K562 (cell line): ENCODE measurements at regions not wholly inside any gene's neighbourhood (a gene's known extent, or its start where the extent isn't known, plus 50 kb on each side); places are given as distances from the start of the nearest gene placed in this dataset.

Experiments used
- ATAC-seq: fragments of 200-7000 bp; cut with Tn5 transposase; 3 replicates; pipeline ENCODE4 v1.9.1; 2020; ENCODE audit warnings: moderate library complexity
- BruUV-seq: library from RNA; stranded (reverse); fragments of 400-500 nt; replicated peaks from 2 replicates; lab custom pipeline; 2021; lab: Mats Ljungman, UMichigan
- CTCF ChIA-PET: fragments of 300-600 bp; formaldehyde crosslinking; extraction: SDS; loops from one replicate; lab custom pipeline; 2021; ENCODE audit warnings: low intra/inter-chr PET ratio; lab: Yijun Ruan, JAX
- POLR2A ChIA-PET: fragments of 300-600, 350-650 bp; sonication (Branson Sonifier 250); formaldehyde crosslinking; extraction: SDS; loops from one replicate; lab custom pipeline; 2021; ENCODE audit warnings: antibody characterized with exemption, inconsistent platforms; lab: Yijun Ruan, JAX
- DNase-seq, 4 experiments: peaks; one replicate each; pipeline versions ENCODE4 v3.0.0 to v3.0.0-alpha.2; 2011 to 2018; ENCODE audit warnings: low spot score in 3 of 4, mixed read lengths in 3 of 4; ENCODE audit errors: extremely low read depth in 1 of 4
- FAIRE-seq: peaks from 2 replicates; lab custom pipeline; 2011; peaks lifted over from hg19 to GRCh38; lab: Jason Lieb, UNC
- H2AFZ ChIP-seq: 2 replicates; pipeline ENCODE4 v1.6.0; 2011; ENCODE audit warnings: low read depth, low read length, control low read depth, inconsistent platforms
- H3K27ac ChIP-seq: fragments of 200-600 bp; 3 replicates; pipeline ENCODE4 v1.8.0; 2011; ENCODE audit warnings: low read depth, mild to moderate bottlenecking, control low read depth, inconsistent platforms, low read length, moderate library complexity, mixed read lengths; ENCODE audit errors: extremely low read depth
- H3K27me3 ChIP-seq, 2 experiments: fragments of 300-600 bp in 1 of 2; 2 replicates in 1 of 2; 3 replicates in 1 of 2; pipeline versions ENCODE4 v1.6.0 to v1.8.0; 2011; ENCODE audit warnings: inconsistent platforms in 2 of 2, low read length in 2 of 2, mild to moderate bottlenecking in 1 of 2, mixed read lengths in 1 of 2, moderate library complexity in 1 of 2; ENCODE audit not compliant: control insufficient read depth in 2 of 2, insufficient read depth in 2 of 2
- H3K36me3 ChIP-seq: fragments of 300-600 bp; 3 replicates; pipeline ENCODE4 v1.8.0; 2011; ENCODE audit warnings: mild to moderate bottlenecking, low read length, inconsistent platforms; ENCODE audit not compliant: control insufficient read depth, insufficient read depth
- H3K4me1 ChIP-seq, 2 experiments: fragments of 200-600 bp in 1 of 2; replicated peaks in 1 of 2; 2 replicates in 1 of 2; 3 replicates in 1 of 2; pipeline versions ENCODE4 v1.5.1 to v1.8.0; 2011; ENCODE audit warnings: inconsistent platforms in 2 of 2, low read length in 2 of 2, mild to moderate bottlenecking in 1 of 2, mixed read lengths in 1 of 2, moderate library complexity in 1 of 2; ENCODE audit not compliant: control insufficient read depth in 2 of 2, insufficient read depth in 2 of 2
- H3K4me2 ChIP-seq: 2 replicates; pipeline ENCODE4 v1.6.1; 2011; ENCODE audit warnings: low read length, control low read depth, inconsistent platforms, mixed read lengths; ENCODE audit not compliant: insufficient read depth
- H3K4me3 ChIP-seq: fragments of 200-600 bp; sonication (generic), shearing (Covaris generic); 2 replicates; pipeline ENCODE4 v1.5.1; 2016; ENCODE audit warnings: control low read depth, inconsistent platforms
- H3K79me2 ChIP-seq: fragments of 200-600 bp; 3 replicates; pipeline ENCODE4 v1.8.0; 2011; ENCODE audit warnings: low read length, inconsistent platforms; ENCODE audit not compliant: control insufficient read depth, insufficient read depth
- H3K9ac ChIP-seq, 2 experiments: 2 replicates each; pipeline versions ENCODE4 v1.6.0 to v1.6.1; 2011; ENCODE audit warnings: low read depth in 2 of 2, low read length in 2 of 2, control low read depth in 1 of 2, inconsistent platforms in 1 of 2, mild to moderate bottlenecking in 1 of 2, mixed read lengths in 1 of 2; ENCODE audit not compliant: insufficient read depth in 1 of 2
- H3K9me1 ChIP-seq: one replicate; pipeline ENCODE4 v1.6.0; 2011; ENCODE audit warnings: inconsistent platforms, mild to moderate bottlenecking, low read length, moderate library complexity; ENCODE audit not compliant: control insufficient read depth, insufficient read depth
- H3K9me3 ChIP-seq: replicated peaks from 2 replicates; pipeline ENCODE4 v1.5.1; 2011; ENCODE audit warnings: low read depth, low read length, inconsistent platforms; ENCODE audit not compliant: control insufficient read depth, insufficient read depth
- H4K20me1 ChIP-seq: replicated peaks from 2 replicates; pipeline ENCODE4 v1.6.1; 2011; ENCODE audit warnings: low read length, inconsistent platforms, mixed read lengths; ENCODE audit not compliant: control insufficient read depth, insufficient read depth
- HEY1 ChIP-seq: fragments of 250-450 bp; sonication (Bioruptor Pico); IDR thresholded peaks from 2 replicates; pipeline ENCODE4 v1.5.0; 2020; ENCODE audit warnings: mild to moderate bottlenecking, moderate library complexity, borderline replicate concordance
- NCOA4 ChIP-seq: fragments of 450-650 bp; IDR thresholded peaks from 2 replicates; pipeline ENCODE4 v1.6.1; 2018; ENCODE audit warnings: mild to moderate bottlenecking; ENCODE audit not compliant: partially characterized antibody
- PHF21A ChIP-seq: fragments of 450-650 bp; IDR thresholded peaks from 2 replicates; pipeline ENCODE4 v1.6.1; 2017; ENCODE audit warnings: low read depth, borderline replicate concordance
- POLR3A ChIP-seq: IDR thresholded peaks from 2 replicates; pipeline ENCODE4 v1.6.1; 2011; ENCODE audit warnings: borderline replicate concordance, mild to moderate bottlenecking, moderate library complexity; ENCODE audit not compliant: insufficient read length, insufficient read depth; ENCODE audit errors: extremely low read depth
- SMARCB1 ChIP-seq: IDR thresholded peaks from 2 replicates; pipeline ENCODE4 v1.6.1; 2011; ENCODE audit warnings: improper control_type of control experiment, low read depth; ENCODE audit not compliant: insufficient read length
- TCF7 ChIP-seq: sonication (generic); IDR thresholded peaks from 2 replicates; pipeline ENCODE4 v1.6.1; 2016; ENCODE audit warnings: antibody characterized with exemption, borderline replicate concordance
- ZNF764 ChIP-seq: fragments of 250-450 bp; sonication (Bioruptor Pico); IDR thresholded peaks from 2 replicates; pipeline ENCODE4 v1.4.0; 2020; ENCODE audit warnings: low read depth, mild to moderate bottlenecking, moderate library complexity
- WGBS: fragments of 100-300 bp; shearing (Covaris generic); methylation state at CpG from one replicate; pipeline ENCODE4 v1.1.6; 2016; ENCODE audit warnings: low coverage, mixed read lengths; ENCODE audit not compliant: insufficient coverage; ENCODE audit errors: missing lambda C conversion rate; 5-methylcytosine and 5-hydroxymethylcytosine counted together
- in situ Hi-C: fragments of 300-500 bp; cut with MboI; formaldehyde crosslinking; loops from 4 replicates; pipeline ENCODE4 v1.15.0; 2018; ENCODE audit warnings: inconsistent platforms, mixed read lengths
- intact Hi-C: fragments of 100-400 bp; cut with micrococcal nuclease; formaldehyde crosslinking; loops from 2 replicates; pipeline ENCODE4 v1.14.2; 2022
- TF ChIP-seq, protein P1 (sequence below), 2 experiments: IDR thresholded peaks in 1 of 2; conservative IDR thresholded peaks in 1 of 2; 2 replicates each; pipeline ENCODE4 v1.6.1; 2016; ENCODE audit warnings: low read depth in 2 of 2, mild to moderate bottlenecking in 1 of 2, missing compliant biosample characterization in 1 of 2, missing genetic modification characterization in 1 of 2, moderate library complexity in 1 of 2
- TF ChIP-seq, protein P2 (sequence below): fragments of 150-350 bp; conservative IDR thresholded peaks from 2 replicates; pipeline ENCODE4 v1.6.1; 2014; ENCODE audit warnings: low read length

DNA sequence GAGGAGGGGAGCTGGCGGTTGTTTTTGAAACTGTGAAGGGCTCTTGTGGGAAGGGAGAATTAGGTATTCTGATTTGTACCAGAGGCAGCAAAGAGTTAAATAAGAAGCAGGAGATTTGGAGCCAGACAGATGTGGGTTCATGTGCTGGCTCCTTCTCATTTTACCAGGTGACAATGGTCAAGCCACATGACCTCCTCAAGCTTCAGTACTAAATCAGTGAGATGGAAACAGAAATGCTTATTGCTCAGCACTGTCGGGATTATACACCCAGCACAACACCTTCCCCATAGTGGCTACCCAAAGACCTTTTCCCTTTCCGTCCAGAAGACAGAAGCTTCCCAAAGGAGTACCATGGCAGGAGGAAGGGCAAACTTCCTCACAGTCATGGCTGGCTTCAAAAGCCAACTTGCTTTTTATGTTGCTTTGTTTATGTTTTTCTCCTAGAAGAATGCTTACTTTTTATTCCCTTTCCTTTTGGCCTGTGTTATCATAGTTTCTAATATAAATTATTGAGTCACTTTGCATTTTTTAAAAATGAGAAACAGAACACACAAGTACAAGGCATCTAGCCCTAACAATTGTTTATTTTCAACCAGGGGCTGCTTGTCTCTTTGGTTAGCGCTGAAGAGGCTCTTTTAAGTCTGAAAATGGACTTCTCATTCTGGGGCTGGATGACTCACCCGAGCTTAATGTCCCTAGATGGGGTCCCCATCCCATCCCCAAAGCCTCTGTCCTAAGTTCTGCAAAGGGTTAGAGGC lies 181.5 kb upstream of the ZBED5 start (continued):
- no peak for TF ChIP-seq TCF7

DNA sequence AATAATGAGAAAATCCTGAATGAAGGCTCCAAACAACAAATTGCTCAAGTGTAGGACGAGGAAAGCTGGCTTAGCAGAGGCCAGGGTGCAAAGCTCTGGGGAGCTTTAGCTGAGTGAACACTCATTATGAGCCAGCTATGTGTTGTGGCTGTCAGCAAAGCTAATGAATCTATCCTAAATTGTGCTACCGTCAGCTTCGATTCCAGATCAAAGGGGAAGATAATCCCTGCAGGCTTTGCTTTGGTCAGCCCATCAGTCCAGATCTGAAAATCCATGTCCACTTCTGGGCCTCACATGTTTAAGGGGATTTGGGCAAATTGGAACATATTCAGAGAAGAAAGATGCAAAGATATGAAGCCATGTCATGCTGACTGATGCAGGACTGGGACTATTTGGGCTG lies 180.9 kb upstream of the ZBED5 start:
- no peak overlapping the region for H3K27ac ChIP-seq
- H3K36me3 ChIP-seq = no peaks in the 10 kb centered on the region
- CTCF ChIA-PET = no interaction called here
- H3K9ac ChIP-seq = no peak overlapping the region
- H4K20me1 ChIP-seq = no peaks in the 10 kb centered on the region
- in situ Hi-C loops = no loop called here
- intact Hi-C loops = loop anchor here (5.0 to 10.0 kb wide), 2 partner anchors 119 to 1006 kb away; no protein-coding TSS in a partner anchor
- BruUV-seq = no TSS peak
- H2AFZ ChIP-seq = no peak overlapping the region
- no peak overlapping the region for H3K4me3 ChIP-seq
- FAIRE-seq (no peak), DNase-seq (no peak), ATAC-seq (no peak)
- no peaks in the 10 kb centered on the region for H3K9me3 ChIP-seq
- WGBS = 0% methylated on average over 3 of the region's 3 CpGs
- no peak overlapping the region for H3K4me2 ChIP-seq
- no peaks in the 10 kb centered on the region for H3K79me2 ChIP-seq
- POLR2A ChIA-PET = interaction anchor here (0.6 to 0.9 kb wide), 3 partner anchors 8 to 260 kb away, joined by 3 to 4 read pairs (median 3); no protein-coding TSS in a partner anchor
- H3K9me1 ChIP-seq = peaks cover 2% of the 10 kb centered on the region
- H3K27me3 ChIP-seq = peaks cover 3 to 35% of the 10 kb centered on the region in 2 experiments; a peak in 4 of 5 replicates
- H3K4me1 ChIP-seq = no peaks in the 10 kb centered on the region
- TF ChIP-seq, protein P1, sequence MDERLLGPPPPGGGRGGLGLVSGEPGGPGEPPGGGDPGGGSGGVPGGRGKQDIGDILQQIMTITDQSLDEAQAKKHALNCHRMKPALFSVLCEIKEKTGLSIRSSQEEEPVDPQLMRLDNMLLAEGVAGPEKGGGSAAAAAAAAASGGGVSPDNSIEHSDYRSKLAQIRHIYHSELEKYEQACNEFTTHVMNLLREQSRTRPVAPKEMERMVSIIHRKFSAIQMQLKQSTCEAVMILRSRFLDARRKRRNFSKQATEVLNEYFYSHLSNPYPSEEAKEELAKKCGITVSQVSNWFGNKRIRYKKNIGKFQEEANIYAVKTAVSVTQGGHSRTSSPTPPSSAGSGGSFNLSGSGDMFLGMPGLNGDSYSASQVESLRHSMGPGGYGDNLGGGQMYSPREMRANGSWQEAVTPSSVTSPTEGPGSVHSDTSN (CRISPR knock-in tag; IDR thresholded peaks at IDR 0.05; ENCODE audit: low read depth) = no peak
- TF ChIP-seq, protein P1 (tag; conservative IDR thresholded peaks at IDR 0.05; ENCODE audit: low read depth) = no peak
- no peak for TF ChIP-seq SMARCB1
- no peak for TF ChIP-seq PHF21A
- no peak for TF ChIP-seq ZNF764 (CRISPR knock-in tag)
- no peak for TF ChIP-seq NCOA4
- no peak for TF ChIP-seq POLR3A
- TF ChIP-seq, protein P2, sequence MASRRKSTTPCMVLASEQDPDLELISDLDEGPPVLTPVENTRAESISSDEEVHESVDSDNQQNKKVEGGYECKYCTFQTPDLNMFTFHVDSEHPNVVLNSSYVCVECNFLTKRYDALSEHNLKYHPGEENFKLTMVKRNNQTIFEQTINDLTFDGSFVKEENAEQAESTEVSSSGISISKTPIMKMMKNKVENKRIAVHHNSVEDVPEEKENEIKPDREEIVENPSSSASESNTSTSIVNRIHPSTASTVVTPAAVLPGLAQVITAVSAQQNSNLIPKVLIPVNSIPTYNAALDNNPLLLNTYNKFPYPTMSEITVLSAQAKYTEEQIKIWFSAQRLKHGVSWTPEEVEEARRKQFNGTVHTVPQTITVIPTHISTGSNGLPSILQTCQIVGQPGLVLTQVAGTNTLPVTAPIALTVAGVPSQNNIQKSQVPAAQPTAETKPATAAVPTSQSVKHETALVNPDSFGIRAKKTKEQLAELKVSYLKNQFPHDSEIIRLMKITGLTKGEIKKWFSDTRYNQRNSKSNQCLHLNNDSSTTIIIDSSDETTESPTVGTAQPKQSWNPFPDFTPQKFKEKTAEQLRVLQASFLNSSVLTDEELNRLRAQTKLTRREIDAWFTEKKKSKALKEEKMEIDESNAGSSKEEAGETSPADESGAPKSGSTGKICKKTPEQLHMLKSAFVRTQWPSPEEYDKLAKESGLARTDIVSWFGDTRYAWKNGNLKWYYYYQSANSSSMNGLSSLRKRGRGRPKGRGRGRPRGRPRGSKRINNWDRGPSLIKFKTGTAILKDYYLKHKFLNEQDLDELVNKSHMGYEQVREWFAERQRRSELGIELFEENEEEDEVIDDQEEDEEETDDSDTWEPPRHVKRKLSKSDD = no peak
- no peak for TF ChIP-seq HEY1
